ENCODE measurements at regions not wholly inside any gene's neighbourhood (a gene's known extent, or its start where the extent isn't known, plus 50 kb on each side); places are given as distances from the start of the nearest gene placed in this dataset.

DNA sequence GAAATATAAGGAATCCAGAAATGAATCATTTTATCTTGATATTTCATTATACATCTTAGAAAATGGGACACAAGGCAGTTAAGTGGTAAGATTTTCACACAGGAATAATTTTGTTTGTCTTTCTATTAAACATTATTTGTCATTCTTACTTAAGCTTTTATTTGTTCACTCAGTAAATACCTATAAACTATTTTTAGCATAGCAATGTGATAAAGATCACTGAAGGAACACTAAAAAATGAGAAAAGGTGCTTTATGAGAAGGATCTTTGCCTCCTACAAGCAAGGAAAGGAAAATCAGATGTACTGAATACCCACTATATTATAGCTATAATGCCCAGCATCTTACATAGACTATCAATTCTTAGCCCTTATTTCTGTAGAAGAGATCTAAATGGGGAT, 176.2 kb upstream of the NYAP2 start:
- TF ChIP-seq POLR2A (IDR thresholded peaks at IDR 0.05; ENCODE audit: low read depth, low read length) (no peak), GATA2 (IDR thresholded peaks at IDR 0.05; ENCODE audit: insufficient read depth, insufficient read length, low read depth, low read length) (no peak), MYC (IDR thresholded peaks at IDR 0.05; ENCODE audit: low read depth, low read length) (no peak), POLR2AphosphoS5 (IDR thresholded peaks at IDR 0.05; ENCODE audit: insufficient read depth, low read depth, low read length) (no peak), EZH2 (IDR thresholded peaks at IDR 0.05; ENCODE audit: borderline replicate concordance, low read depth, low read length, severe bottlenecking) (no peak), FOS (IDR thresholded peaks at IDR 0.05; ENCODE audit: borderline replicate concordance, insufficient read depth, low read length) (no peak), JUN (IDR thresholded peaks at IDR 0.05; ENCODE audit: borderline replicate concordance, insufficient read depth, insufficient read length, low read depth) (no peak)
- TF ChIP-seq, protein P1, sequence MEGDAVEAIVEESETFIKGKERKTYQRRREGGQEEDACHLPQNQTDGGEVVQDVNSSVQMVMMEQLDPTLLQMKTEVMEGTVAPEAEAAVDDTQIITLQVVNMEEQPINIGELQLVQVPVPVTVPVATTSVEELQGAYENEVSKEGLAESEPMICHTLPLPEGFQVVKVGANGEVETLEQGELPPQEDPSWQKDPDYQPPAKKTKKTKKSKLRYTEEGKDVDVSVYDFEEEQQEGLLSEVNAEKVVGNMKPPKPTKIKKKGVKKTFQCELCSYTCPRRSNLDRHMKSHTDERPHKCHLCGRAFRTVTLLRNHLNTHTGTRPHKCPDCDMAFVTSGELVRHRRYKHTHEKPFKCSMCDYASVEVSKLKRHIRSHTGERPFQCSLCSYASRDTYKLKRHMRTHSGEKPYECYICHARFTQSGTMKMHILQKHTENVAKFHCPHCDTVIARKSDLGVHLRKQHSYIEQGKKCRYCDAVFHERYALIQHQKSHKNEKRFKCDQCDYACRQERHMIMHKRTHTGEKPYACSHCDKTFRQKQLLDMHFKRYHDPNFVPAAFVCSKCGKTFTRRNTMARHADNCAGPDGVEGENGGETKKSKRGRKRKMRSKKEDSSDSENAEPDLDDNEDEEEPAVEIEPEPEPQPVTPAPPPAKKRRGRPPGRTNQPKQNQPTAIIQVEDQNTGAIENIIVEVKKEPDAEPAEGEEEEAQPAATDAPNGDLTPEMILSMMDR (IDR thresholded peaks at IDR 0.05; ENCODE audit: extremely low read depth in 1 of 2, insufficient read depth in 1 of 2, low read depth in 1 of 2, low read length in 2 of 2), result no peak
- TF ChIP-seq, protein P2, sequence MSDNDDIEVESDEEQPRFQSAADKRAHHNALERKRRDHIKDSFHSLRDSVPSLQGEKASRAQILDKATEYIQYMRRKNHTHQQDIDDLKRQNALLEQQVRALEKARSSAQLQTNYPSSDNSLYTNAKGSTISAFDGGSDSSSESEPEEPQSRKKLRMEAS (IDR thresholded peaks at IDR 0.05; ENCODE audit: insufficient read depth, insufficient read length), result no peak

Data from endothelial cell of umbilical vein (primary cell).